ENCODE measurements at regions not wholly inside any gene's neighbourhood (a gene's known extent, or its start where the extent isn't known, plus 50 kb on each side); places are given as distances from the start of the nearest gene placed in this dataset.

DNA sequence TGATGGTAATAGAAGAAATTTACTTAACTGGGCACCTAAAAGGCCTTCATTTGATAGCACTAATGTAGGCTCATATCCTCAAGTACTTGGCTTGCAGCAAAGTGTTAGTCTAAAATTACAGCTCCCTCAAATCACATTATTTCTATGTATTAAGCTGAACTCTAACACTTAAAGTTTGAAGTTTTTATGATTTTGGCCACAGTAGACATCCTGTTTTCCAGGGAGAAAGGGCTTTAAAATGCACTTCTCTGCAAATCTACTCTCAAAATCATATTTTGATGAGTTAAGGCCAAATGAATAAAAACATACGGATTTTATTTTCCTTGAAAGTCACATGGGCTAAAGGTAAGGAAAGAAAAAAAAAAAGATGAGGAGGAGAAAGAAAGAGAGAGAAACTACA, 575.5 kb downstream of the PLPP3 start:
- TF ChIP-seq, protein P1, sequence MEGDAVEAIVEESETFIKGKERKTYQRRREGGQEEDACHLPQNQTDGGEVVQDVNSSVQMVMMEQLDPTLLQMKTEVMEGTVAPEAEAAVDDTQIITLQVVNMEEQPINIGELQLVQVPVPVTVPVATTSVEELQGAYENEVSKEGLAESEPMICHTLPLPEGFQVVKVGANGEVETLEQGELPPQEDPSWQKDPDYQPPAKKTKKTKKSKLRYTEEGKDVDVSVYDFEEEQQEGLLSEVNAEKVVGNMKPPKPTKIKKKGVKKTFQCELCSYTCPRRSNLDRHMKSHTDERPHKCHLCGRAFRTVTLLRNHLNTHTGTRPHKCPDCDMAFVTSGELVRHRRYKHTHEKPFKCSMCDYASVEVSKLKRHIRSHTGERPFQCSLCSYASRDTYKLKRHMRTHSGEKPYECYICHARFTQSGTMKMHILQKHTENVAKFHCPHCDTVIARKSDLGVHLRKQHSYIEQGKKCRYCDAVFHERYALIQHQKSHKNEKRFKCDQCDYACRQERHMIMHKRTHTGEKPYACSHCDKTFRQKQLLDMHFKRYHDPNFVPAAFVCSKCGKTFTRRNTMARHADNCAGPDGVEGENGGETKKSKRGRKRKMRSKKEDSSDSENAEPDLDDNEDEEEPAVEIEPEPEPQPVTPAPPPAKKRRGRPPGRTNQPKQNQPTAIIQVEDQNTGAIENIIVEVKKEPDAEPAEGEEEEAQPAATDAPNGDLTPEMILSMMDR (conservative IDR thresholded peaks at IDR 0.05; ENCODE audit: low read length) = no peak
- no peak for TF ChIP-seq EZH2phosphoT487 (IDR thresholded peaks at IDR 0.05; ENCODE audit: borderline replicate concordance, low read depth, low read length)
